ENCODE measurements at regions not wholly inside any gene's neighbourhood (a gene's known extent, or its start where the extent isn't known, plus 50 kb on each side); places are given as distances from the start of the nearest gene placed in this dataset.

DNA sequence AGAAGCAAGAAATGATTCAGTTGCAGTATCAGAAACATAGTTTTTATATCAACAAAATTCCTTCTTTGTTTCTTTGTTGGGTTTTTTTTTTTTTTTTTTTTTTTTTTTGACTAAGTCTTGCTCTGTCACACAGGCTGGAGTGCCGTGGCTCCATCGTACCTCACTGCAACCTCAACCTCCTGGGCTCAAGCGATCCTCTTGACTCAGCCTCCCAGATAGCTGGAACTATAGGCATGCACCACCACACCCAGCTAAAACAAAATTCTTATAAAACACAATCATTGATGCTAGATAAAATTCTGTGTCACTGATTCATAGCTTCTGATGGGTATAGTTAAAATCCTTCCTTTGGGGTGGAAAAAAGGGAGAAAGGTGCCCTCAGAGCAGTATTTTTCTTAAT, 110.3 kb upstream of the TNFAIP3 start:
- TF ChIP-seq POLR2AphosphoS5 (IDR thresholded peaks at IDR 0.05; ENCODE audit: low read depth, low read length) = no peak
- TF ChIP-seq POLR2A (IDR thresholded peaks at IDR 0.05; ENCODE audit: low read depth, low read length) = no peak
- TF ChIP-seq TAF1 (IDR thresholded peaks at IDR 0.05; ENCODE audit: borderline replicate concordance, low read depth, low read length) = no peak
- no peak for FAIRE-seq
- DNase-seq (ENCODE audit: insufficient read length) = no peak

- TF ChIP-seq POLR2A (IDR thresholded peaks at IDR 0.05; ENCODE audit: low read depth, low read length) (no peak), TAF1 (IDR thresholded peaks at IDR 0.05; ENCODE audit: borderline replicate concordance, low read depth, low read length) (no peak)
- FAIRE-seq (no peak), DNase-seq (ENCODE audit: insufficient read length) (no peak)
Measured at GRCh38 chr6:137758661-137759060, 108.4 kb upstream of the TNFAIP3 start.

- TF ChIP-seq POLR2A (IDR thresholded peaks at IDR 0.05; ENCODE audit: low read depth, low read length) (no peak), TAF1 (IDR thresholded peaks at IDR 0.05; ENCODE audit: borderline replicate concordance, low read depth, low read length) (no peak), POLR2AphosphoS5 (IDR thresholded peaks at IDR 0.05; ENCODE audit: low read depth, low read length) (no peak)
- DNase-seq (ENCODE audit: insufficient read length) (no peak), FAIRE-seq (no peak)
Measured at GRCh38 chr6:137759624-137760023, 107.4 kb upstream of the TNFAIP3 start.

DNA sequence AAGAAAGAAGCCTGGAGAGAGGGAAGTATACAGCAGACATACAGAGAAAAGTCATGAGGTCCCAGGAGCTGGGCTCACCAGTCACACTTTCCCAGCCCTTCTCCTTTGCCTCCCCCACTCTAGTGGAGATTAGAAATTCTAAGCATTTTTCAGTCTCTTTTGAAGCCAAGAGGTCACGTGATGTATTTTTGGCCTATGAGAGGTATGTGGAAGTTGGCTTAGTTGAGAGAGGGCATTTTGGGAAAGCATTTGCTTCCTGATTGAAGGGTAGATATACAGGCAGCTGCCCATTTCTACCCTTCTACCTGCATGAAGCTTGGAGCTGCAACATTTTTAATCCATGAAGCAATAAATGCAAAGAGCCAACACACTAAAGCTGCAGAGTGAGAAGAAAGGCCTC, 106.0 kb upstream of the TNFAIP3 start:
- FAIRE-seq (no peak), DNase-seq (ENCODE audit: insufficient read length) (no peak)
- no peak for TF ChIP-seq POLR2A (IDR thresholded peaks at IDR 0.05; ENCODE audit: low read depth, low read length)

DNA sequence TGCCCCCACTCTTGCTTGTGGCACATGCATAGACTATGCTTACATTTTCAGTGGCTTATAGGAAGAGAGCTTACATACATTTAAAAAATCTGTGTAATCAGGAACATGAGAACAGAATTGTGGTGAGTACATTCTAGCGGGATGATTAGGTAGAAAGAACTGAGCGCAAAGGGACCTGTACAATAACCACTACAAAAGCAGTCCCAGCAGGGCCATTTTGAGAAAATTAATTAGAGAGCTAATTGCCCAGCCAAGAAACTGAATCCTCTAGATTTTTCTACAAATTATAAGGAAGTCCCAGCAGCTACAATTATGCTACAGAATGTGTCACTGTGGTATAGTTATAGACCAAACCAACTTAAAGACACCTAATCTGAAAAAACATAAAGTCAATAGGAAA, 105.6 kb upstream of the TNFAIP3 start:
- no peak for DNase-seq (ENCODE audit: insufficient read length)
- no peak for FAIRE-seq
- TF ChIP-seq POLR2A (IDR thresholded peaks at IDR 0.05; ENCODE audit: low read depth, low read length) (no peak), POLR2AphosphoS5 (IDR thresholded peaks at IDR 0.05; ENCODE audit: low read depth, low read length) (no peak), TAF1 (IDR thresholded peaks at IDR 0.05; ENCODE audit: borderline replicate concordance, low read depth, low read length) (no peak)

GRCh38 chr6:137762168-137763090, 104.6 kb upstream of the TNFAIP3 start:
- FAIRE-seq (no peak), DNase-seq (ENCODE audit: insufficient read length) (no peak)
- no peak for TF ChIP-seq POLR2A (IDR thresholded peaks at IDR 0.05; ENCODE audit: low read depth, low read length)
- TF ChIP-seq POLR2AphosphoS5 (IDR thresholded peaks at IDR 0.05; ENCODE audit: low read depth, low read length) = no peak
- no peak for TF ChIP-seq TAF1 (IDR thresholded peaks at IDR 0.05; ENCODE audit: borderline replicate concordance, low read depth, low read length)

DNA sequence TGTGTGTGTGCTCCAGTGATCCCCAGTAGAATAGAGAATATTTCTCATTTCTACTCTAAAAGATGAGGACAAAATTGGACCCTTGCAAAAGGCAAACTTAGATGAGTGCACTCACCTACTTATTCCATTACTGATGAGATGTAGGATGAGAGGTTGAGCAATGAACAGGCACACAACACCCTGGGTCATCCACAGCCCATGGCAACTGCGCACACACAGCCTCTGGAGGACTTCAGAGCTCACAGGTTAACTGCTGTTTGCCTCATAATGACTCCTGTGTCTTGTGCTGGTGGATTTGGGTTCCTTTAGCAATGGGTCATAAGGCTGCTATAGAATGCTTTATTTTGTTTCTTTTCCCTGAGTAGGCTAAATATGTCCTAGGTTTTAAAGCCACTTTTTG, 103.6 kb upstream of the TNFAIP3 start:
- FAIRE-seq (no peak), DNase-seq (ENCODE audit: insufficient read length) (no peak)
- TF ChIP-seq POLR2AphosphoS5 (IDR thresholded peaks at IDR 0.05; ENCODE audit: low read depth, low read length) = no peak
- TF ChIP-seq TAF1 (IDR thresholded peaks at IDR 0.05; ENCODE audit: borderline replicate concordance, low read depth, low read length) = no peak
- no peak for TF ChIP-seq POLR2A (IDR thresholded peaks at IDR 0.05; ENCODE audit: low read depth, low read length)

DNA sequence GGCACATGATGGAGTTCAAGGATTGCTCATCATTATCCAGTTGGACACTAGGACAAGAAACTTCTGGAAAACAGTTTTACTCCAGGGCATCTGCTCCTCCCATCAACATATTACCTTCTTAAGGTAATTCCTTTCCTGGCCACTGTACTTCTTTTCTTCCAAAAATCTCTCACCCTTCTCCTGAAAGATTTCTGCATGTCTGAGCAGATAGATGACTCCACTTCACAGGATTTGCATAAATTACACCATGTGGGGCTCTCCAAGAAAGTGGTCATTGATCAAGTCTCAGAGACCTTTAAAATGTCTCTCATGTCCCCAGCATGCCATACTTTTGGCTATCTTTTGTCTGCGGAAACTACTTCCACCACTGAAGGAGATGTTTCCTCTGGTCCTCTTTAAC, 103.2 kb upstream of the TNFAIP3 start:
- no peak for TF ChIP-seq TAF1 (IDR thresholded peaks at IDR 0.05; ENCODE audit: borderline replicate concordance, low read depth, low read length)
- no peak for TF ChIP-seq POLR2AphosphoS5 (IDR thresholded peaks at IDR 0.05; ENCODE audit: low read depth, low read length)
- TF ChIP-seq POLR2A (IDR thresholded peaks at IDR 0.05; ENCODE audit: low read depth, low read length) = no peak
- no peak for DNase-seq (ENCODE audit: insufficient read length)
- no peak for FAIRE-seq

DNA sequence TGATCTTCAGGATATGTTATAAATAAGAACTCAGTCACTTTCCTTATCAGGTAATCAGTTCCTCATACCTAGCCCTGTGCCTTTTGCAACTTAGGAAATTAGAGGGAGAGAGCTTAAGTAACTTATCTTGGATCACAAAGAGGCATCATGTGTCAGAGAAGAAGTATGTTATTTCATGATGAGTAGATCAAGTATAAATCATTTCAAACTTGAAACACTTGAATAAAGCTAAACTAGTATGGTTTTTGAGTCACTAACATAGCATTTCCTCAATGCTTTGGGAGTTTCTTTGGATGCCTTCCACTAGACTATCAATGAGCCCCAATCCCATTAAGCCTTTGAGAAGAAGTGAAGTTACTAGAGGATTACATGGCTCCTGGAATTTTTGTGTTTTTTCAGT, 102.6 kb upstream of the TNFAIP3 start:
- TF ChIP-seq POLR2A (IDR thresholded peaks at IDR 0.05; ENCODE audit: low read depth, low read length) = no peak
- no peak for TF ChIP-seq POLR2AphosphoS5 (IDR thresholded peaks at IDR 0.05; ENCODE audit: low read depth, low read length)
- TF ChIP-seq TAF1 (IDR thresholded peaks at IDR 0.05; ENCODE audit: borderline replicate concordance, low read depth, low read length) = no peak
- FAIRE-seq (peak; percentile 33), DNase-seq (ENCODE audit: insufficient read length) (no peak)

DNA sequence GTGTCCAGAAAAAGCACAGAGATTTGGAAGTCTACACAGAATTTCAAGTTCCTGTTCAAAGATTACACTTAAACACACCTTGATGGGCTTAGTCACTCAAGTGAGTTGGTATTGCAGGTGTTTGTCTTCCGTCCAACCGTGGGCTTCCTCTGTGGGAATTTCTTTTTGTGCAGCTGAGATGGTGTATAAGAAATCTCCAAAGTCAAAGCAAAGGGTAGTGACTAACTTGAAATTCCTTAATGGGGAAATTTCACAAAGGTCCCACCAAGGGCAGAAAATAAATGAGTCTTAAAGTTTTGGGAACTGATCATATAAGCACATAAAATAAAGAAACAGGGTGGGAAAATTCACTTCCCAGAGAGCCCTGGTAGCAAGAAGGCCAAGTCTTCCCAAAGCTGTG, 102.0 kb upstream of the TNFAIP3 start:
- TF ChIP-seq POLR2A (IDR thresholded peaks at IDR 0.05; ENCODE audit: low read depth, low read length) = no peak
- TF ChIP-seq POLR2AphosphoS5 (IDR thresholded peaks at IDR 0.05; ENCODE audit: low read depth, low read length) = no peak
- no peak for TF ChIP-seq TAF1 (IDR thresholded peaks at IDR 0.05; ENCODE audit: borderline replicate concordance, low read depth, low read length)
- DNase-seq (ENCODE audit: insufficient read length) = no peak
- no peak for FAIRE-seq

- FAIRE-seq = no peak
- no peak for DNase-seq (ENCODE audit: insufficient read length)
- TF ChIP-seq TAF1 (IDR thresholded peaks at IDR 0.05; ENCODE audit: borderline replicate concordance, low read depth, low read length) (no peak), POLR2A (IDR thresholded peaks at IDR 0.05; ENCODE audit: low read depth, low read length) (no peak), POLR2AphosphoS5 (IDR thresholded peaks at IDR 0.05; ENCODE audit: low read depth, low read length) (no peak)
Measured at GRCh38 chr6:137766596-137767370, 100.3 kb upstream of the TNFAIP3 start.

- FAIRE-seq (no peak), DNase-seq (ENCODE audit: insufficient read length) (no peak)
- TF ChIP-seq POLR2AphosphoS5 (IDR thresholded peaks at IDR 0.05; ENCODE audit: low read depth, low read length) (no peak), TAF1 (IDR thresholded peaks at IDR 0.05; ENCODE audit: borderline replicate concordance, low read depth, low read length) (no peak), POLR2A (IDR thresholded peaks at IDR 0.05; ENCODE audit: low read depth, low read length) (no peak)
Measured at GRCh38 chr6:137767465-137767864, 99.6 kb upstream of the TNFAIP3 start.
